Tibial nerve (tissue), 4 donors: ENCODE measurements at regions not wholly inside any gene's neighbourhood (a gene's known extent, or its start where the extent isn't known, plus 50 kb on each side); places are given as distances from the start of the nearest gene placed in this dataset.

ENCODE experiments used
- DNase-seq, 2 donors: peaks; one replicate each; pipeline ENCODE4 v3.0.0-alpha.2; 2019; ENCODE audit warnings: low spot score in 2 of 2
- H3K27ac ChIP-seq, 4 donors: fragments of 200-600 bp; sonication (generic) in 3 of 4; one replicate each; pipeline ENCODE4 v1.5.1; 2017 to 2019; ENCODE audit warnings: mild to moderate bottlenecking in 1 of 4
- H3K27me3 ChIP-seq, 2 donors: fragments of 200-600 bp; sonication (generic) in 1 of 2; one replicate each; pipeline versions ENCODE4 v1.5.1 to v1.6.0; 2017 to 2019
- H3K36me3 ChIP-seq, 3 donors: fragments of 200-600 bp; sonication (generic); one replicate each; pipeline ENCODE4 v1.5.1; 2018 to 2019
- H3K4me1 ChIP-seq, 4 donors: fragments of 200-600 bp; sonication (generic) in 3 of 4; one replicate each; pipeline ENCODE4 v1.5.1; 2017 to 2019
- H3K4me3 ChIP-seq, 4 donors: fragments of 200-600 bp; sonication (generic) in 3 of 4; one replicate each; pipeline ENCODE4 v1.5.1; 2017 to 2019; ENCODE audit warnings: mild to moderate bottlenecking in 1 of 4, moderate library complexity in 1 of 4
- H3K9me3 ChIP-seq, 4 donors: fragments of 200-600 bp; sonication (generic) in 3 of 4; one replicate each; pipeline ENCODE4 v1.5.1; 2017 to 2019
- EP300 ChIP-seq, 2 donors: sonication (generic); formaldehyde crosslinking; IDR thresholded peaks; one replicate each; pipeline ENCODE4 v1.6.1; 2017; ENCODE audit warnings: antibody characterized with exemption in 2 of 2, mild to moderate bottlenecking in 1 of 2
- POLR2A ChIP-seq, 2 donors: fragments of 450-650 bp; IDR thresholded peaks; one replicate each; pipeline ENCODE4 v1.6.1; 2017; ENCODE audit warnings: antibody characterized with exemption in 2 of 2, mild to moderate bottlenecking in 2 of 2, moderate library complexity in 2 of 2
- WGBS, 2 donors: methylation state at CpG; one replicate each; pipeline ENCODE4 v1.1.5; 2018; 5-methylcytosine and 5-hydroxymethylcytosine counted together
- TF ChIP-seq, protein P1 (sequence below), 5 experiments: fragments of 200-600 bp in 3 of 5; fragments of 450-650 bp in 2 of 5; sonication (generic) in 3 of 5; IDR thresholded peaks; one replicate each; pipeline ENCODE4 v1.5.1; 2016 to 2019; ENCODE audit warnings: antibody characterized with exemption in 5 of 5, mild to moderate bottlenecking in 3 of 5, moderate library complexity in 2 of 5

DNA sequence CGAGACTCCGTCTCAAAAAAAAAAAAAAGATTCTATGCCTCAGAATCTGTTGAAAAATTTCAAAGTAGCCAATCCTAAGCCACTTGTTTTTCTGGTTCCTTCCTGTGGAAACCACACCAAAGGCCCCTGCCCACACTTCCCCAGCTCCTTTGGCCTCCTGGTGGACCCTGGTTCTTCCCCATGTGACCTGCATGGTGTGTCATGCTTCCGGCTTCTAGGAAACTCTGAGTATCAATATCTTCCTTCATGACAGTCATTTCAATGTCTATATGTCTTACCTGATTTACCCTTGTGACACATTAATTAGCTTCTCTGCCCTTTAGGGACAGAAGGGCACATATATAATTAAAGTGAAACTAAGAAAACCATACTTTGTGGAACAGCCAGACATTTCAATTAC lies 80.4 kb upstream of the GRB10 start:
- Histone ChIP-seq H3K27ac (no peak overlapping the region), H3K36me3 (no peaks in the 10 kb centered on the region), H3K4me3 (no peak overlapping the region), H3K9me3 (no peaks in the 10 kb centered on the region), H3K4me1 (no peaks in the 10 kb centered on the region), H3K27me3 (no peaks in the 10 kb centered on the region)
- TF ChIP-seq EP300 (IDR thresholded peaks at IDR 0.05): no peak
- DNase-seq: no peak
- 63 to 87% methylated on average over 3 of the region's 3 CpGs for WGBS, 2 donors

DNA sequence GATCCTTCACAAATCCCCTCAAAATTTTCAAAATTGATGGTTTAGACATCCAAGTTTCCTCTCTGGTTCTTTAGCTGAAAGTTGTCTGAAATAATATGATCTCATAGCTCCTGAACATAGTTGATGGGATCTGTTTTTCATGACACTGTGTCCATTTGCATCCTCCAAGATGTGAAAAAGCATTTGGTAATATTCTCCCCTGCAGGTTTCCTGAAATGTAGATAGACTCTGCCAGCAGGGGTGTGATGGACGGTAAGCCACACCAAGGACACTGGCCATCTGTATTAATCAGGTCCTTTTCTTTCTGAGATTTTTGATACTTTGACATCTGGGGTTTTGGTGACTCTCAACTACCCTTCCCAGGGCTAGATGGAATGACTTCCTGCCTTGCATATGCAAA lies 79.6 kb upstream of the GRB10 start:
- Histone ChIP-seq H3K27me3 (no peaks in the 10 kb centered on the region), H3K36me3 (no peaks in the 10 kb centered on the region), H3K27ac (no peak overlapping the region), H3K9me3 (no peaks in the 10 kb centered on the region), H3K4me3 (no peak overlapping the region), H3K4me1 (no peaks in the 10 kb centered on the region)
- DNase-seq: no peak
- TF ChIP-seq EP300 (IDR thresholded peaks at IDR 0.05) (no peak), POLR2A (IDR thresholded peaks at IDR 0.05) (no peak)
- 88 to 95% methylated on average over 1 of the region's 1 CpG for WGBS, 2 donors

DNA sequence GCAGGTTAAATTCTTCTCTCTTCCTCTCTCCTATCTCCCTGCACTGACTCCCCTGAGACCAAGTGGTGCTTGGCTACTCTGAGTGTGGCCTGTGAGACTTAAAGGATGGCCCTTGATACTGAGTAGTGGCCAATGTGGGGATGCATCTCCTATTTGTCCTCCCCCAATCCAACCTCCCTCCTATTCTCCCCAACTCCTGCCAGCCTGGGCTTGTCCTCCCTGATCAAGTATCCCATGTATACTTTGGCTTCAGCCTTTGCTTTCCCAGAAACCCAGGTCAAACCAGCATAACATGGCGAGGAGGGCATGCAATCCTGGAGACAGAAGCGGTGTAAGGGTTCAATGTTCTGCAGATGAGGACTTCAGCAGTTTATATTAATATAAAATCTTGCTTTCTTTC lies 77.9 kb upstream of the GRB10 start:
- no peaks in the 10 kb centered on the region for H3K36me3 ChIP-seq
- no peak for DNase-seq
- H3K4me3 ChIP-seq: no peak overlapping the region
- no peaks in the 10 kb centered on the region for H3K27me3 ChIP-seq
- no peaks in the 10 kb centered on the region for H3K4me1 ChIP-seq
- H3K27ac ChIP-seq: no peak overlapping the region
- TF ChIP-seq POLR2A (IDR thresholded peaks at IDR 0.05) (no peak), EP300 (IDR thresholded peaks at IDR 0.05) (no peak)
- TF ChIP-seq, protein P1, sequence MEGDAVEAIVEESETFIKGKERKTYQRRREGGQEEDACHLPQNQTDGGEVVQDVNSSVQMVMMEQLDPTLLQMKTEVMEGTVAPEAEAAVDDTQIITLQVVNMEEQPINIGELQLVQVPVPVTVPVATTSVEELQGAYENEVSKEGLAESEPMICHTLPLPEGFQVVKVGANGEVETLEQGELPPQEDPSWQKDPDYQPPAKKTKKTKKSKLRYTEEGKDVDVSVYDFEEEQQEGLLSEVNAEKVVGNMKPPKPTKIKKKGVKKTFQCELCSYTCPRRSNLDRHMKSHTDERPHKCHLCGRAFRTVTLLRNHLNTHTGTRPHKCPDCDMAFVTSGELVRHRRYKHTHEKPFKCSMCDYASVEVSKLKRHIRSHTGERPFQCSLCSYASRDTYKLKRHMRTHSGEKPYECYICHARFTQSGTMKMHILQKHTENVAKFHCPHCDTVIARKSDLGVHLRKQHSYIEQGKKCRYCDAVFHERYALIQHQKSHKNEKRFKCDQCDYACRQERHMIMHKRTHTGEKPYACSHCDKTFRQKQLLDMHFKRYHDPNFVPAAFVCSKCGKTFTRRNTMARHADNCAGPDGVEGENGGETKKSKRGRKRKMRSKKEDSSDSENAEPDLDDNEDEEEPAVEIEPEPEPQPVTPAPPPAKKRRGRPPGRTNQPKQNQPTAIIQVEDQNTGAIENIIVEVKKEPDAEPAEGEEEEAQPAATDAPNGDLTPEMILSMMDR (IDR thresholded peaks at IDR 0.05): no peak
- WGBS, 2 donors: 83 to 84% methylated on average over 2 of the region's 2 CpGs
- no peaks in the 10 kb centered on the region for H3K9me3 ChIP-seq

DNA sequence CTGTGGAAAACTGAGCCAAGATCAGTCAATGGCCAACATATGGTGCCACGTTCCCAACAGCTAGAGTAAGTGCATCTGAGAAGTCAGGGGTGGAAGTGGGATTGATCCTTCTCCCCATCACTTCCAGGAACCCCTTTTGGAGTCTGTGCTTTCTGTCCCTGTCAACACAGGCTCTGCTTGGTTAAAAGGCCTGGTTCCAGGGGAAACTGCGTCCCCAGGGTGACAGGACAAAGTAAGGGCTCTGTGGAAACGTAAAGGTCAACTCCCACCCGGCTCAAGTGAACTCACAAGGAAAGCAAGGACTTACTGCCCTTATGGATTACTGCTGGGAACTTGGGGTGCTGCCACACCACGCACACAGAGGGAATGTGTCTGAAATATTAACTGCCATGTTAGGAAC lies 77.5 kb upstream of the GRB10 start:
- WGBS, 2 donors: 76 to 90% methylated on average over 5 of the region's 5 CpGs
- no peak for DNase-seq
- Histone ChIP-seq H3K4me1 (no peaks in the 10 kb centered on the region), H3K9me3 (no peaks in the 10 kb centered on the region), H3K27me3 (no peaks in the 10 kb centered on the region), H3K4me3 (no peak overlapping the region), H3K36me3 (no peaks in the 10 kb centered on the region), H3K27ac (no peak overlapping the region)
- TF ChIP-seq, protein P1 (IDR thresholded peaks at IDR 0.05): no peak
- TF ChIP-seq POLR2A (IDR thresholded peaks at IDR 0.05) (no peak), EP300 (IDR thresholded peaks at IDR 0.05) (no peak)

DNA sequence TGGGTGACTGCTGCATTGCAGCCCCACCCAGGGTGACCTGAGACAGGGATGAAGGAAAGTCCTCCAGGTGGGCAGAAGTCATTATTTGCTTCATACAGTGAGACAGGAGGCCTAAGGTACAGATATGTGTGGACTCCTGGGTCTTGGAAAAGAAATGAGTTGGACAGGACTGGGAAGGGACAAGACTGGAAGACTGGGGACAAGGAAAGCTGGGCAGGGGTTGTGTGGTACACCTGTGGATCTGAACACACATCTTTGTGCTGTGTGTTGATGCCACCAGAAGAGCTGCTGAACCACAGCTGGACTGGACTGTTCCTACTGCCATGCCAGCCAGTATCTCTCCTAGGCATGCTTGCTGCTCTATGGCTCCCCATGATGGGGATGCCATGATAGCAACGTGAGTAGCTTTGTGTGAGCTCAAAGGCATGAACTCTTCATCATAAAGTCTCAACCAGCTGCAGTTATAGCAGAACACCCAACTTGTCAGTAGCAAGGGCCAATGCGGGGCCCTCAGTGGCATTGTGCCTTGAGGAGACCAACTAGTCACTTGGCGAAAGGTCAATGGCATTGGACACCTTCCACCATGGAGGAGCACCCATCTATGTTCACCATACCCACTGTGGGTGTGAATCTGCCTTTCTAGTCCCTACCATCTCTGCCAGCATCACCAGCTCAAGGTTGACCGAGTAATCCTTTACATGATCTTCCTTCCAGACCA lies 76.0 kb upstream of the GRB10 start:
- no peak for DNase-seq
- Histone ChIP-seq H3K4me1 (no peaks in the 10 kb centered on the region), H3K36me3 (no peaks in the 10 kb centered on the region), H3K4me3 (no peak overlapping the region), H3K9me3 (no peaks in the 10 kb centered on the region), H3K27ac (no peak overlapping the region), H3K27me3 (no peaks in the 10 kb centered on the region)
- no peak for TF ChIP-seq POLR2A (IDR thresholded peaks at IDR 0.05)
- TF ChIP-seq, protein P1 (IDR thresholded peaks at IDR 0.05): no peak
- no peak for TF ChIP-seq EP300 (IDR thresholded peaks at IDR 0.05)
- WGBS, 2 donors: 94 to 96% methylated on average over 4 of the region's 4 CpGs

DNA sequence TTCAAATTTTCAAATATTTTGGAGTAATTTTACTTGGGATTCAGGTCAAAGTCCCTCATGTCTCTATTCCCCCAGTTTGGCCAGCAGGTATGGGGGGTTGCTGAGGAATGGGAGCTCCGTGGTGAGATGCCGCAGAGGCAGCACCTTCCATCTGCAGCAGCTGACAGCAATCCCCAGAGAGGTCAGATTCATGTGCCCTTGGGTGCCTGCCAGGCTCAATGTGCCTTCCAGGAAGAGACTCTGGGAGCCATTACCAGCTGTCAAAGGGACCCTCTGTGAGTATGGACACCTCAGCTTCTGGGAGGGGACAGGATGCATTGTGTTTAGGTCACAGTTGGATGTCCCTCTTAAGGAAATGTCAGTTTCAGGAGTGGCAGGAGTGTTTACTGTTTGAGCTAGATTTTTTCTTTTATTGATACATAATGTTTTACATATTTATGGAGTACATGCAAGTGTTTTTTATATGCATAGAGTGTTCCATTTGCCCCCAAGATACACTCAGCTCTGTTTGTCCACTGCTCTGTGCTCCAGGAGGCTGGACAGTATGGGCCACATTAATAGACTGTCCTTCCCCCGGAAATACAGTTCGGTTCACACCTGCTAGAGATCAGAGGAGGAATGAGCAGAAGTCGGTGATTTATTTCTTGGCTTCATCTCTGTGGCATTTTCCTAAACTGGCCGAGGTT lies 75.3 kb upstream of the GRB10 start:
- Histone ChIP-seq H3K36me3 (no peaks in the 10 kb centered on the region), H3K4me1 (no peaks in the 10 kb centered on the region), H3K27me3 (no peaks in the 10 kb centered on the region), H3K27ac (no peak overlapping the region), H3K4me3 (no peak overlapping the region), H3K9me3 (no peaks in the 10 kb centered on the region)
- TF ChIP-seq, protein P1 (IDR thresholded peaks at IDR 0.05): no peak
- TF ChIP-seq EP300 (IDR thresholded peaks at IDR 0.05) (no peak), POLR2A (IDR thresholded peaks at IDR 0.05) (no peak)
- no peak for DNase-seq
- WGBS, 2 donors: 73 to 76% methylated on average over 6 of the region's 6 CpGs
